PC-3 (cell line): ENCODE measurements at regions not wholly inside any gene's neighbourhood (a gene's known extent, or its start where the extent isn't known, plus 50 kb on each side); places are given as distances from the start of the nearest gene placed in this dataset.

Source experiments
- EZH2 ChIP-seq: fragments of 300-600 bp; sonication (generic); IDR thresholded peaks from one replicate; pipeline ENCODE4 v1.6.1; 2017; ENCODE audit warnings: antibody characterized with exemption, mild to moderate bottlenecking, low read length; ENCODE audit not compliant: unreplicated experiment
- EZH2phosphoT487 ChIP-seq: fragments of 300-600 bp; sonication (generic); IDR thresholded peaks from 2 replicates; pipeline ENCODE4 v1.6.1; 2018; ENCODE audit warnings: mild to moderate bottlenecking, antibody characterized with exemption, low read length, borderline replicate concordance
- TF ChIP-seq, protein P1 (sequence below): fragments of 300-600 bp; sonication (generic); conservative IDR thresholded peaks from 2 replicates; pipeline ENCODE4 v1.5.1; 2017; ENCODE audit warnings: antibody characterized with exemption, low read depth, mild to moderate bottlenecking, low read length

- TF ChIP-seq, protein P1, sequence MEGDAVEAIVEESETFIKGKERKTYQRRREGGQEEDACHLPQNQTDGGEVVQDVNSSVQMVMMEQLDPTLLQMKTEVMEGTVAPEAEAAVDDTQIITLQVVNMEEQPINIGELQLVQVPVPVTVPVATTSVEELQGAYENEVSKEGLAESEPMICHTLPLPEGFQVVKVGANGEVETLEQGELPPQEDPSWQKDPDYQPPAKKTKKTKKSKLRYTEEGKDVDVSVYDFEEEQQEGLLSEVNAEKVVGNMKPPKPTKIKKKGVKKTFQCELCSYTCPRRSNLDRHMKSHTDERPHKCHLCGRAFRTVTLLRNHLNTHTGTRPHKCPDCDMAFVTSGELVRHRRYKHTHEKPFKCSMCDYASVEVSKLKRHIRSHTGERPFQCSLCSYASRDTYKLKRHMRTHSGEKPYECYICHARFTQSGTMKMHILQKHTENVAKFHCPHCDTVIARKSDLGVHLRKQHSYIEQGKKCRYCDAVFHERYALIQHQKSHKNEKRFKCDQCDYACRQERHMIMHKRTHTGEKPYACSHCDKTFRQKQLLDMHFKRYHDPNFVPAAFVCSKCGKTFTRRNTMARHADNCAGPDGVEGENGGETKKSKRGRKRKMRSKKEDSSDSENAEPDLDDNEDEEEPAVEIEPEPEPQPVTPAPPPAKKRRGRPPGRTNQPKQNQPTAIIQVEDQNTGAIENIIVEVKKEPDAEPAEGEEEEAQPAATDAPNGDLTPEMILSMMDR, result no peak
- no peak for TF ChIP-seq EZH2
- TF ChIP-seq EZH2phosphoT487, result no peak
These were observed 333.4 kb upstream of the NT5E start for GRCh38 chr6:85116475-85116874.
